Bone marrow (tissue), 2 donors: ENCODE measurements at regions not wholly inside any gene's neighbourhood (a gene's known extent, or its start where the extent isn't known, plus 50 kb on each side); places are given as distances from the start of the nearest gene placed in this dataset.

Experiments used
- DNase-seq, 2 donors: peaks; one replicate each; lab custom pipeline; 2025; lab: John Stamatoyannopoulos, UW

DNA sequence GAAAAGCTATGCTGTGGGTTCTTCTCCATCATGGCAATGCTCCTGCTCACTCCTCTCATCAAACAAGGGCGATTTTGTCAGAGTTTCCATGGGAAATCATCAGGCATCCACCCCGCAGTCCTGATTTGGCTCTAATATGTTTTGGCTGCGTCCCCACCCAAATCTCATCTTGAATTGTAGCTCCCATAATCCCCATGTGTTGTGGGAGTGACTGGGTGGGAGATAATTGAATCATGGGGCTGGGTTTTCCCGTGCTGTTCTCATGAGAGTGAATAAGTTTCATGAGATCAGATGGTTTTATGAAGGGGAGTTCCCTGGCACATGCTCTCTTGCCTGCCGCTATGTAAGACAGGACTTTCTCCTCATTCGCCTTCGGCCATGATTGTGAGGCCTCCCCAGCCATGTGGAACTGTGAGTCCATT lies 163.8 kb downstream of the GADD45G start:
- DNase-seq, result no peak

DNA sequence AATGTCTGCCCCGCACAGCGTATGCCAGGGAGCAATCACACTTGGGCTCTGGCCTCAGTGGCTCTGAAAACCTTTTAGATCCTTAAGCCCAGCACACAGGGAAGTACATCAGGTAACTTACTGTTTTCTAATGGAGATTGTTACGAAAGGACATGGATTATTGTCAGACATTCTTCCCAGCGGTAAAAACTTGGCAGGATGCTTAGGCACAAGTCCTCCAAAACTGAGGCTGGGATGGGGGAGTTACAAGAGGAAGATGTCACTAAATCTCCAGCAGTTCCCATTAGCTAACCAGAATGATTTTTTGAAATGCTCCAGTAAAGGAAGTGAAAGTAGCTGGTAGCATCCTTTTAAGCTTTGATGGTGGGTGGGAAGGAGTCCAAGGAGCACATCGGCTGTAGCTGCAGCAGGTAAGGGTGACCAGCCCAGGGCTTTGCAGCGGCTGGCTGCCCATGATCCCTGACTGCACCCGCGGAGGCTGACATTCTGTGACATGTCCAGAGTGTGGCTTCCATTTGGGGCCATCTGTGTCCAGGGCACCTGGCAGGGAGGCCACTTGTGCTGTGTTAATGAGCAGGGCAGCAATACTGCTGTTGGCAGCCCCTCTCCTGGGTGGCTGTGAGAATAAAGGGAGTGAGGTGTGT lies 165.8 kb downstream of the GADD45G start:
- DNase-seq, result no peak

DNA sequence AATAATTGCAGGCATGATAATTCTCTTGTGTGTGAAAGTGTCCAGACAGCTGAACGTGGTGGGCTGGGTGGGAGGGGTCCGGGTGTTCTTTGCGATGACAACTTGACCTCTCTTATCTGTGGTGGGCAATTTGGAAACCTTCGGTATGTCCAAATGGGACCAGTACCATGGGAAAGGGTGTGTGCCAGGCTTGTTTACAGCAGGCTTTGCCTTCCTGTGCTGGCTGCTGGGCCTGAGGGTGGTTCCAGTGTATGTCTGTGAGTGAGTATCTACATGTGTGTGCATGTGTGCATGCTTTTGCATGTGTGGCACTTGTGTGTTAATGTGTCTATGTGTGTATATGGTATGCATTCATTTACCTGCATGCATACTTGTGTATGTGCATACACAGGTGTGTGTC lies 166.4 kb downstream of the GADD45G start:
- no peak for DNase-seq

DNA sequence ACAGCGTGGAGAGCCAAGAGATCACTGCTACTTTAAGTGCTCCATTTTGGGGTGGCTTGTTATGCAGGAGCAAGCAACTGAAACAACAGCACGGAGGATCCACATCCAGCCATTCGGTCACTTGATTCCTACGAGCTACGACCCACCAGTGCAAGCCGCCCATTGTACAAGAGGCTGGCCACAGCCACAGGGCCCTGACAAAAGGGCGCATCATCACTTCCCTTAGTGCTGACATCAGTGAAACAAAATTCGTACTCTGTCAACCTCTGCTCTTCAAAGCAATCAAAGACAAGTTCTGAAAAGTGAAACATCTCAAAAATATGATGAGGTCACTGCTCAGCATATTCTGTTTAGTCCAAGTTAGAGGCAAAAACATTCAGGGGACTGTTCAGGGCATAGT lies 168.4 kb downstream of the GADD45G start:
- DNase-seq, result no peak

DNA sequence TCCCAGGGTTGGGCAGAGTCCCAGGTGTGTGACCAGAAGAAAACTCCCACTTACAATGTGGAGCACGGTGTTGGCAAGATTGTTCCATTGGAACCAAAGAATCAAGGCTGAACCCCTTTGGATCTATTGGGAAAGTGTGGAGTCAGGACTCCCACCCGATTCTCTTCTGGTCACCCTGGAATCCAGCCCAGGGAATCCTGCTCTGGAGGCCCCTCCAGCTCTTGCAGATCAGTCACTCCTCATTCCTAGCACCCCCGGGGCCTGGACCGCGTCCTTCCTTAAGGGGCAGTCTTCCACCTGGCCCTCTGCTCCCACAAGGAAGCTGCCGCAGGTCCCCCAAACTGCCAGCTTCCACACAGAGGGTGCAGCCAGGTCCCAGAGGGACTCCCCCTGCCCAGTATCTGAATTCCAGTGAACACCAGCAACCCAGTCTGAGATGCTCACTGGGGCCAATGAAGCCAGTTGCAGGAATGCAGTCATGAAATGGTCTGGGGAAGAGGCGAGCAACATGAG lies 170.1 kb downstream of the GADD45G start:
- DNase-seq, result no peak

DNA sequence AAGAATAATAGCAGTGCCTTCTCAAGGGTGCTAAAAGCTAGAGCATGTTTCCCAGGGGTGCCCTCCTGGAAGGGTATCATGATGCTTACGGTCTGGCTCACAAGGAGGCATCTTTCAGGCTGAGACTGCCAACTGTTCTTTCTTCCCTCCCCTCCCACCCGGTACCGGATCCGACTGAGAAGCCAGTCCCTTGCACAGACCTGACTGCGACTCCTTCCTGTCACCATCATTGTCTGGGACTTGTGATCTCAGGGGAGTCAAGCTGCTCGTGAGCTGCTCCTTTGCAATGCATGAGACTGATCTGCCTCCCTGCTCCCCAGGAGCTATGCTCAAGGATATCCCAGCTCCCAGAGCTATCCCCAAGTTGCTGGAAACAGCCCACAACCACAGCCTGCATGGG lies 170.8 kb downstream of the GADD45G start:
- no peak for DNase-seq

DNA sequence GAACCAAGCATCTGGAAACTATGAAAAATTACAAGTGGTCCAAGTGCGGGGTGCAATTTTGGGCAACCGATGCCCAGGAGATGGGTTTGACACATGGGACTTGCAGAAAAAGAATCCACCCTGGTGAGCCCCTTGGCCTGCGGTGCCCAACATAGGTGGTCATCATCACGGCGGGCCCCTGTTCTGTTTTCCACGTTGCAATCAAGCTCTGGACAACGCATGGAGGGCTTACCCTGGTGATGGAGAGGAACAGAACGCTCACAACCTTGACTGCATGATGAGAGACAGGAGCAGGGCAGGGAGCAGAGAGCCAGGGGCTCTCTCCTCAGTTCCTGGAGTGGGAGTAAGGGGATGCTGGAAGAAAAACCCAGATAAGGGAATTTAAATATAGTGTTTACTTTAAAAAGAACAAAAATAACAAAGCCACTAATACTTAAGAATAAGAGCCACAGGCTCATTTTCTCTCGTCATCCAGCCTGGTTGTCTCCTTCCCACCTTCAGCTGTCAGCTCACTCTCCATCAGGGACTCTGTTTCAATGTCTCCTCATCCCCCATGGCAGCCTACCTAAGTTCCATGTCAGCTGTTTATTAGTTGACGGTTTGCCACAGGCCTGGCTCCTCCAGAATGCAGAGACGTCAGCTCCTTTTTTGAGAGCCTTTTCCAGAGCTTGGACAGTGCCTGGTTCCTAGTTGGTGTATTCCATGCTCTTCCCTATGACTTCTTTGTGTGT lies 172.1 kb downstream of the GADD45G start:
- DNase-seq, result no peak

DNA sequence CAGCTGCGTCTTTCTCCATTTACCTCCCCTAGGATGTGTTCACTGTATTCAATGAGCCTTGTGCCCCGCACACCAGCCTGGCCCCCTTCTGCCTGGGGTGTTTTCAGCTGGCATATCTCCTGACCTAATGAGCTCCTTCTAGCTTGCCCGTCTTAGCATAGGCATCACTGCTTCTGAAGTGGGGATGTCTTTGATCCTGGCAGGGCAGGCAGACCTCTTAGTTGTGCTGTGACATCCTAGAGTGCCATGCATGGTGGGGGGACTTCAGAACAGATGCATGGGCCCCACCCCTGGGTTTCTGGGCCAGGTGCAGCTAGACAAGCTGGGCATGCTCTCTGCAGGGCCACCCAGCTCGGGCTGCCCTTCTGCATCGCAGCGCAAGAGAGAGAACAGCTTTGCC lies 172.7 kb downstream of the GADD45G start:
- no peak for DNase-seq

DNA sequence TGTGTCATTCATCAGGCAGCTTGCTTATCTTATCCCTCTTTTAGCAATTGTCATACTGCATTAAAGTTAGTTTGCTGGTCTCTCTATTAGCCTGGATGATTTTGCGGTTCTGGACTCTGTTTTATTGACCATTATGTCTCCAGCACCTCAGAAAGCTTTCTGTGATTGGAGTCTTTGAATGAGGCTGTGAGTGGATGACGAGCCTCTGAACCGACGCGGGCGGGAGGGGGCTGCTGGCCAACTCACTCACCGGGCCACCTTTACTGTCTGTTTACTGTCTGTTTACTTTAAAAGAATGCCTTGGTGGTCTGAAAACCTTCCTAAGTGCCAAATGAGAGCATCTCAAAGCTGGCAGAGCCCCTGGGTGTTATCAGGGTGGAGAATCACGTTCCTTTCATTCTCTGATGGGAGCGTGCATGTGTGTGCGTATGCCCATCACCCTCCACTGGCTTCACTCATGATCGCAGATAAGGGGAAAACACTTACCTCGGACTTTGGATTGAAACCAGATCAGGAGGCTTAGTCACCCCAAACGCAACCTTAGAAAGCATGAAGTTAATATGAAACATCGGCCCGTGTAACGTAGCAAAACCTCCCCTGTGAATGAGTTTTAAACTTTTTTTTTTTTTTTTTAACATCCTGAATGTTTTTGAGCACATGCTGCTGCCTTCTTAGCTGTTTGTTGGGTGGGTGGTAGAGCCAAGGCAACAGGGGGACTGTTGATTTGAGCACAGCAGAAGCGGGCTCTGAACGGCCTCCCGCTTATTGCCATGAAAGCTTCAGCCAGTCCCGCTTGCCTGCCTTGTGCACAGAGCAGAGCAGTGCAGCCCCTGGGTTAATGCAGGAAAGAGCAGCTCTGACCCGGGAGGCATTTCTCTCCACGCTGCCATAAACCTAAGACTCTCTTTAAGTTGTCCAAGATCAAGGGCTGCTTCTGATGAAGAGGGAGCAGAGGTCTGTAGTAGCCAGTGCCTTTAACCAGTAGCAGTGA lies 173.6 kb downstream of the GADD45G start:
- no peak for DNase-seq

DNA sequence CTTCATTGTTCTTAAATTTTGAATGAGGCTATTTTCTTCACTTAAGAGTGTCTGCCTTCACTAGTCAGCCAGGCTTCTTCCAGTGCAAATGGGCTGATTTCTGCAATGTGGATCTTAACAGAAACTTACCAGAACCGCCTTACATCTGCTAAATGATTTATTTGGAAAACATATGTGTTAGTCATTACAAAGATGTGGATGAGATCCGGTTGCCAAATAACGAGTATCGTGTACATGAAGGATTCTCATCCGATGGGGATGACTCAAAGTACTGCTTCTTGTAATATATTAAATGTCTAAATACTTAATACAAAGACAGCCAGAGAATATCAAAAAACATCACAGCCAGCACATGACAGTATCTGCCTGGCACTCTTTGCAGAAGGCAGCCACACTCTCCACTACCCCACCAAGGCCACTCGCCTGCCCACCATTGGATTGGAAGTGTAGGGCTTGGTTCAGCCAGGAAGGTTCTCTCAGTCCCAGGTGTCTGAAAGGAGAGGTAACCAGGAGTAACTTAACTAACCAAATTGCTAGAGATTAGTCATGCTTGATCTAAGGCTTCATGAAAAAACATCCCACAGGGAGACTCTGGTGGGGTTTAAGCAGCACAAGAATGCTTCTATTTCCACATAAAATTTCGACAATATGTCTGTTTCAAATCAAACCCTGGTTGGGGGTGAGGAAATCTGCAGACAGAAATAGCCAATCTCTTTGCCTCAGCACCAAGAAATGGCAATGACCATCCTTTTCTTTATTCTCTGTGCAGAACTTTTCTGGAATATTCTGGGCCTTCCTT lies 174.8 kb downstream of the GADD45G start:
- DNase-seq, result no peak

DNA sequence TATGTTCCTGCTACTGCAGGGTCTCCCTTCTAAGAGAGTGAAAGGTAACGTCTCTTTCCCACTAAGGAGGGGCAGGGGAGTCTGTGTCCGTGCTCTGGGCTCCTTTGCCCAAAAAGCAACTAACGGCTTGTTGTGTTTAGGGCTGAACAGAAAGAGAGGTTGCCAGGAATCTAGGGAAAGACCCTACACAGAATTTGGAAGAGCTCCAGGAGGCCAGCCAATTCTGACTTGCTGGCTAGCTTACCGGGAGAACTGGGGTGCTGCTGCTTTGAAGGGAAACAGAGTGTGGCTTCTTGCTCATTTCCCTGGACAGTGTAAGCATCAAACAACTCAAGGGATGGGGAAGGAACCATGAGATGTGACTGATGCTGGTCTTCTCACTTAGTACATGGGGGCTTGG lies 176.1 kb downstream of the GADD45G start:
- no peak for DNase-seq

DNA sequence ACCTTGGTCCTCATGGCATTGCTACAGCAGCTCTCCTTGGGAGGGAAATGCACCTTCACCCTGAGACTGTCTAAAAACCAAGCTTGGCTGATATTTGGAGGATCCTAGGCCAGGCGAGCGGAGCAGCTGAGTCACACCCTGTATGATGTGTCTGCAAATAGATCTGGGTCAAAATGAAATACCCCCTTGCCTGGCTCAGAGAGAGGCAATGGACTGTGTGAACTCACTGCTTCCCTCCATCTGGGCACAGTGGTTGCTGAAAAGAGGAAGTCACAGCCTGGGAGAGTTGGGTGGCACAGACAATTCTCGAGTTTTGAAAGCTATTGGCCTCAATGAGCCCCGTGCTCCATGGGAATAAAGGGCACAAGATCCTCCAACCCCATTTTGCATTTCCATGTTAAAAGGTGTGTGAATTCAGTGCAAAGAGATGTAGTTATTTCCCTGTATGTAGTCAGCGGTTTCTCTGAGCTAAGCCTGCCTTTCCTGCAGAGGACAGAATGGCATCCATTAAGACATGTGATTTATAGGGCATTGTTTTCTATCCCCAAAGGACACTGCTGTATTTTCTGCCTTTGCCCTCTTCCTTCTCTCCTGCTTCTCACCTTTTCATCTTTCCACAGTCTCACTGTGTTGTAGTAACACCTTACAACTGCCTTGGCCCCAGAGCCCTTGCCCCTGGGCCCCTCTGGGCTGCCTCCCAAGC lies 177.2 kb downstream of the GADD45G start:
- peak in 1 of 2 donors; percentile 89 for DNase-seq

DNA sequence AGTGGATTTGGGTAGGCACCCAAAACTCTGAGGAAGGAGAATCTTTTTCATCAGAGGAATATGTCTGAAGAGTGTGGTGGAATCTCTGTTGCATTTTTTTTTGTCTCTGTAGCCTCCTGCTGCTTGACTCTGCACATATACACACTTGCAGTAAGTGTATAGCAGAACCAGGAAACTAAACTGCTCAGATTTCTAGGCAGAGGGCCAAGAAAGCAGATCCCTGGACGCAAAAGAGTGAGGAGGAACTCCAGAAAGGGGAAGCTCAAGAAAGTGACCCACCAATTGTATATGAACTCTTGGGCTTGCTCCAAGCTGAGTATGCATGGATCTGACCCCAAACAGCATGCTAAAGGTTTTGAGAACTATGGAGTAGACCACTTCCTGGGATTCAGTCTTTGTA lies 181.8 kb downstream of the GADD45G start:
- DNase-seq, result peak in 1 of 2 donors; percentile 42

DNA sequence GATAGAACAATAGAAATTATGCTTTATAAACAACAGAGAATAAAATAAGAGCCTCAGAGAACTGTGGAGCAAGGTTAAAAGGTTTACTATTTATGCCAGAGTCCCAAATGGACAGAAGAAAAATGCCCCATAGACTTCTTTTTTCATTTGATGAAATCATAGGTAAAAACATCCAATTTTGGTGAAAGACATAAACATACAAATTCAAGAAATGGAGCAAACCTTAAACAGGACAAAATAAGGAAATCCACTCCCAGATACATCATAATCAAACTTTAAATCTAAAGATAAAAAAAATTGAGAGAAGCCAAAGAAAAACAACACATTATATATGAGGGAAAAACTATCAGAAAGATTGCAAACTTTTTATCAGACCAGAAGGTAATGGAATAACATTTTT lies 182.8 kb downstream of the GADD45G start:
- DNase-seq, result no peak

DNA sequence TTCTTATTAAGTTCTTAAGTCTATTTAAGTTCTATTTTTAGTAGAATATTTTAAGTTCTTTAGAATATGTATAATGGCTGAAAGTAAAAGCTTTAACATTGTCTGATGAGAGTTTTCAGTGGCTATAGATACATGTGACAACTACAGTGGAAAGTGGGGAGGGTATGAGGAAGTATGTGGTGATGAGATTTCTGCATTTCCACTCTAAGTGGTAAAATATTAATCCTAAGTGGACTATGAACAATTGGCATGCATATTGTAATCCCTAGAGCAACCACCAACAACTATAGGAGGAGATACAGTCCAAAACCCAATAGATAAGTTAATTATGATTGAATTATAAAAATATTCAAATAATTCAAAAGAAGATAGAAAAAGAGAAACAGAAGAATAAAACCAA lies 183.6 kb downstream of the GADD45G start:
- no peak for DNase-seq

DNA sequence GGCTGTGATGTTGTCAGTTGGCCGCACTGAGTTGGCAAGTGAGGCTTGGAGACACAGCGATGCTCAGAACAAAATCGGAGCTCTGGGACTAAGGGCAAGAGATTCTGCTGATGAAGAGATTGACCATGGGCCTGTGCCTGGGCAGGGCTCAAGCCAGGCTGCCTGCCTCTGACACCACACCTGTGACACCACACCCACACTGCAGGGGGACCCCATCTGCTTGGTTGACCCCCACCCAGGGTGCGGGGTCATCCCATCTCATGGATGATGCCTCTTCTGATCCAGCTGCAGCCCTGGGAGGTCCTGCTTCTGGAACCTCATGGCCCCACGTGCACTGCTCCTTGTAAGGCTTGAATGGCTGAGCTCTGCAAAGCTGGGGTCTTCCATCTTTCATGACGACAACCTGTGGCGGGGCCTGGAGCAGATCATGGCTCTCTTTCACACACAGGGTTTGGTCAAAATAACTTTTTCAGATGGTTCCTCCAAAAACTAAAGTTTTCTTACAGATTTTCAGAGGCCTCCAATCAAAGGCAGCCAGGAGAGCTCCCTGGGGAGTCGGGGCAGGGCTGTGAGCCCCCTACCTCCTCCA lies 185.2 kb downstream of the GADD45G start:
- DNase-seq, result no peak

DNA sequence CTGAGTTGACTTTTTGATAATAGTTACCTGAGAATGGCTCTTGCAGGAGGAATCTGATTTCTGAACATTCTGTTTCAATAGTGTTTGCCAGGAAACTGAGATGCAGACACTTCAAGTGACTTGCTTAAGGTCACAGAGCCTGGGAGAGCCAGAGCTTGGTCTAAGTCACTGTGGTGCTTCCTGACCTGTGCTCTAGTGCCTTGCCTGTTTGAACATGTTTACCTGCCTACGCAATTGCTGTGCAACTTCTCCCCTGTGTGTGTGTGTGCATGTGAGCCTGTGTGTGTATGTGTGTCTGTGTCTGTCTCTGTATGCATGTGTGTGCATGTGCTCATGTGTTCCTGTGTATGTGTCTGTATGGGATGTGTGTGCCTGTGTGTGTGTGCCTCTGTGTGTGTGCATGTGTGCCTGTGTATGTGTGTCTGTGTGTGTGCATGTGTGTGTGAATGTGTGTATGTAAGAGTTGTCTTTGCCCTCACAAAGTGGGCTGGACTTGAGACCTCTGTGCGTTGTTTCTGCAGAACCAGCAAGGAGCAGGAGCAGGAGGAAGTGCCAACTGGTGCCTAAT lies 185.8 kb downstream of the GADD45G start:
- DNase-seq, result no peak

DNA sequence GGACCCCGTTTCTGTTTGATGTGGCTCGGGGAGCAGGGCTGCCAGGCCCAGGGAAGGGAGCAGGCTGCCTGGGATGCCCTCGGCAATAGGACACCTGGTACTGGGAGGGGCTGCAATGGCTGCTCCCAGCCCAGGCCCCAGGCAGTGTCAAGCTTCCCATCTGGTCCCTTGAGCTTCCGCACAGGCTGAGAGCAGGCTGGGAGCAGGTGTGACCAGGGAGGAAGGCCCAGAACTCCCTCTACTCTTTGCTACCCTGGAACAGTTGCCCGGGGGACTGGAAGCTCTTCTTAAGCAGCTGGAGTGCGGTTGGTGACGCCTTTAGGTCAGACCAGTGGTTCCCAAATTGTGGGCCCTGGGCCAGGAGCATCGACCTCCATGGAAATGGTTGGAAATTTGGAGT lies 186.9 kb downstream of the GADD45G start:
- DNase-seq, result no peak

DNA sequence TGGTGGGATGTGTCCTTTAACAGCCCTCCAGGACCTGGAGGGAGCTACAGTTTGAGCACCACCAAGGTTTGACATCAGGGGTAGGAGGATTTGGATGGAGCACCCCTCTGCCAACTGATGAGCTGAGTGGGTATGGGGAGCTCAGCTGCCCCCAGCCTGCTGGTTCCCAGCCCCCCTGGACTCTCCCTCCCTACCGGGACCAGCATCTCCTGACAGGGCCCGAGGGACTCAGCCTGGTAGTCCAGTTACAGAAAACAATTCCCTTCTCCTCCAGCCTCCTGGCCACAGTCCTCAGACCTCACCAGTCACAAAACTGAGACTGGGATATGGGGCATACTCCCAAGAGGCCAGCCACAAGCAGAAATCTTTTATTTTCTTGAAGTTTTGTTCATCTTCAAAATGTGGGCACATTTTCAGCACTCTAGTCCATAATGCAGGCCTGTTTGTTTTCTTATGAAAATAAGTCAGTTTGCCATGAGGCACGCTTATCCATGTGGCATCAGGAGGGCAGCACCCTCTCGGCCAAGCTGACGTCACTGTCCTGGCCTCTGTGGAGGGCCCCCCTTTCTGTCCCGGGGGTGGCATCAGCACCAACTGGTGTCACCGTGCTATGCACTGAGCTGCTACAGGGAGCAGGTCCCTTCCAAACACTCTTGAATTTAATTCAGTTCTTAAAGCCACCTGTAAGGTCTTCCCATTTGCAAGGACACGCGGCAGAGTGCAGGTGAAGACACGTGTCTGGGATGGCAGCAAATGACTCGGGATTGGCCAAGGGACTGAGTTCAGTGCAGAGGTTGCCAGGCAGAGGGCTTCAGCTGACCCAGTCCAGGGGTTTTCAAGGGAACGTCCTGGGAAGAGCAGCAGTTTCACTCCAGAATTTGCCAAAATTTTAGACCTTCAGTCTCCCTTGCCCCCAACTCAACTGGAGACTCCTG lies 187.6 kb downstream of the GADD45G start:
- DNase-seq, result no peak
